ENCODE measurements at regions not wholly inside any gene's neighbourhood (a gene's known extent, or its start where the extent isn't known, plus 50 kb on each side); places are given as distances from the start of the nearest gene placed in this dataset.

GRCh38 chr7:113299748-113300147 is 181.4 kb upstream of the SMIM30 start:
- TF ChIP-seq EZH2phosphoT487 (IDR thresholded peaks at IDR 0.05; ENCODE audit: low read length), result no peak
- TF ChIP-seq, protein P1, sequence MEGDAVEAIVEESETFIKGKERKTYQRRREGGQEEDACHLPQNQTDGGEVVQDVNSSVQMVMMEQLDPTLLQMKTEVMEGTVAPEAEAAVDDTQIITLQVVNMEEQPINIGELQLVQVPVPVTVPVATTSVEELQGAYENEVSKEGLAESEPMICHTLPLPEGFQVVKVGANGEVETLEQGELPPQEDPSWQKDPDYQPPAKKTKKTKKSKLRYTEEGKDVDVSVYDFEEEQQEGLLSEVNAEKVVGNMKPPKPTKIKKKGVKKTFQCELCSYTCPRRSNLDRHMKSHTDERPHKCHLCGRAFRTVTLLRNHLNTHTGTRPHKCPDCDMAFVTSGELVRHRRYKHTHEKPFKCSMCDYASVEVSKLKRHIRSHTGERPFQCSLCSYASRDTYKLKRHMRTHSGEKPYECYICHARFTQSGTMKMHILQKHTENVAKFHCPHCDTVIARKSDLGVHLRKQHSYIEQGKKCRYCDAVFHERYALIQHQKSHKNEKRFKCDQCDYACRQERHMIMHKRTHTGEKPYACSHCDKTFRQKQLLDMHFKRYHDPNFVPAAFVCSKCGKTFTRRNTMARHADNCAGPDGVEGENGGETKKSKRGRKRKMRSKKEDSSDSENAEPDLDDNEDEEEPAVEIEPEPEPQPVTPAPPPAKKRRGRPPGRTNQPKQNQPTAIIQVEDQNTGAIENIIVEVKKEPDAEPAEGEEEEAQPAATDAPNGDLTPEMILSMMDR (IDR thresholded peaks at IDR 0.05; ENCODE audit: low read length), result no peak
- no peak for TF ChIP-seq EZH2 (optimal IDR thresholded peaks at IDR 0.05; ENCODE audit: low read depth, low read length)
- no peaks in the 10 kb centered on the region for H3K36me3 ChIP-seq (replicated peaks; ENCODE audit: insufficient read depth, low read length)
- H3K9me3 ChIP-seq (replicated peaks; ENCODE audit: insufficient read depth, low read length), result no peaks in the 10 kb centered on the region
- no peak overlapping the region for H3K27ac ChIP-seq (ENCODE audit: low read length)
- H3K9ac ChIP-seq (ENCODE audit: low read length), result no peak overlapping the region
- no peak overlapping the region for H2AFZ ChIP-seq (ENCODE audit: low read length)
- no peaks in the 10 kb centered on the region for H3K4me1 ChIP-seq (ENCODE audit: low read length)
- no peak overlapping the region for H3K4me2 ChIP-seq (ENCODE audit: low read depth, low read length)
- H3K79me2 ChIP-seq (ENCODE audit: low read length), result no peaks in the 10 kb centered on the region
- H3K9me2 ChIP-seq (replicated peaks; ENCODE audit: insufficient read depth, low read length), result no peaks in the 10 kb centered on the region
- no peak overlapping the region for H3K4me3 ChIP-seq (ENCODE audit: low read length)
- no peaks in the 10 kb centered on the region for H3K27me3 ChIP-seq (replicated peaks; ENCODE audit: insufficient read depth, low read length)
- no peaks in the 10 kb centered on the region for H4K20me1 ChIP-seq (ENCODE audit: insufficient read depth, low read length)
- no peaks in the 10 kb centered on the region for H3F3A ChIP-seq (ENCODE audit: insufficient read depth, low read length)
- DNase-seq, result no peak

DNA sequence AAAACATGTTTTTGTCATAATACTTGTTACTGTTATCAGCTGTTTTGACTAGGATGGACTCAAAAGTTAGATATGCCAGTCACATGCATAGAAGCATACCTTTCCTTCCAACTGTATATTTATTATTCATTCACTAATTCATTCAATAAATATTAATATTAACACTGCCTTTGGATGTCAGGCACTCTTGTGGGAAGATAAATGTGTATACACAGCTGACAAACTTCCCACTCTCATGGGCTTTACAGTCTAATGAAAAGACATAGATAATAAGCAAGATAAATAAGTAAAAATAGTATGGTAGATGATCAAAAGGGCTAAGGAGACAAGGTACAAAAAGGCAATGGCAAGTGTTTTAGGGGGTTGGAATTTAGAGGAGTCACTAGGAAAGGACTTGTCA is 180.1 kb upstream of the SMIM30 start:
- no peak for TF ChIP-seq EZH2 (optimal IDR thresholded peaks at IDR 0.05; ENCODE audit: low read depth, low read length)
- TF ChIP-seq, protein P1 (IDR thresholded peaks at IDR 0.05; ENCODE audit: low read length), result no peak
- no peak for TF ChIP-seq EZH2phosphoT487 (IDR thresholded peaks at IDR 0.05; ENCODE audit: low read length)
- Histone ChIP-seq H3K36me3 (replicated peaks; ENCODE audit: insufficient read depth, low read length) (no peaks in the 10 kb centered on the region), H3K4me3 (ENCODE audit: low read length) (no peak overlapping the region), H3K4me2 (ENCODE audit: low read depth, low read length) (no peak overlapping the region), H3K9me3 (replicated peaks; ENCODE audit: insufficient read depth, low read length) (no peaks in the 10 kb centered on the region), H3F3A (ENCODE audit: insufficient read depth, low read length) (no peaks in the 10 kb centered on the region), H3K9me2 (replicated peaks; ENCODE audit: insufficient read depth, low read length) (no peaks in the 10 kb centered on the region), H3K9ac (ENCODE audit: low read length) (no peak overlapping the region), H3K4me1 (ENCODE audit: low read length) (no peaks in the 10 kb centered on the region), H2AFZ (ENCODE audit: low read length) (no peak overlapping the region), H3K27ac (ENCODE audit: low read length) (no peak overlapping the region), H4K20me1 (ENCODE audit: insufficient read depth, low read length) (no peaks in the 10 kb centered on the region), H3K27me3 (replicated peaks; ENCODE audit: insufficient read depth, low read length) (no peaks in the 10 kb centered on the region), H3K79me2 (ENCODE audit: low read length) (no peaks in the 10 kb centered on the region)
- no peak for DNase-seq

DNA sequence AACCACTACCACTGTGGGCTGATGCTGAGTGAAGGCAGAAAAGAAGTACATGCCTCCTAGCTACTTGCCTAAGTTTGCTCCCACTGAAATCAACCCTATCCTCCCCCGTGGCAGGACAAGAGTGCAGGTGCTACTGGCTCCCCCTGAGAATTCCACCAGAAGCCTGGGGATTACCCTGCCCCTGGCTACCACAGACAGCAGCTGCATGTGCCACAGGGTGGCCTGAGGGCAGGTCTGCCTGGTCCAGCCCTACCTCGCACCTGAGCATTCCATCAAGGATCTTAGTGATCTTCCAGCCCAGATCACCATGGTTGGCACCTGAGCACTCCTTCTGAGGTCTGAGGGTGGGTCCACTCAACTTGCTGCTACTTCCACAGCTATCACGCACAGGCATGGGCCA is 176.4 kb upstream of the SMIM30 start:
- Histone ChIP-seq H3K9me2 (replicated peaks; ENCODE audit: insufficient read depth, low read length) (no peaks in the 10 kb centered on the region), H3K4me2 (ENCODE audit: low read depth, low read length) (no peak overlapping the region), H3K36me3 (replicated peaks; ENCODE audit: insufficient read depth, low read length) (no peaks in the 10 kb centered on the region), H3K9me3 (replicated peaks; ENCODE audit: insufficient read depth, low read length) (no peaks in the 10 kb centered on the region), H3K9ac (ENCODE audit: low read length) (no peak overlapping the region), H3K27ac (ENCODE audit: low read length) (no peak overlapping the region), H3K4me1 (ENCODE audit: low read length) (no peaks in the 10 kb centered on the region), H3F3A (ENCODE audit: insufficient read depth, low read length) (no peaks in the 10 kb centered on the region), H3K27me3 (replicated peaks; ENCODE audit: insufficient read depth, low read length) (no peaks in the 10 kb centered on the region), H3K79me2 (ENCODE audit: low read length) (no peaks in the 10 kb centered on the region), H4K20me1 (ENCODE audit: insufficient read depth, low read length) (no peaks in the 10 kb centered on the region), H3K4me3 (ENCODE audit: low read length) (no peak overlapping the region), H2AFZ (ENCODE audit: low read length) (no peak overlapping the region)
- TF ChIP-seq EZH2phosphoT487 (IDR thresholded peaks at IDR 0.05; ENCODE audit: low read length) (no peak), EZH2 (optimal IDR thresholded peaks at IDR 0.05; ENCODE audit: low read depth, low read length) (no peak)
- TF ChIP-seq, protein P1 (IDR thresholded peaks at IDR 0.05; ENCODE audit: low read length), result no peak
- DNase-seq, result no peak
